HUES6 (cell line): ENCODE measurements at regions not wholly inside any gene's neighbourhood (a gene's known extent, or its start where the extent isn't known, plus 50 kb on each side); places are given as distances from the start of the nearest gene placed in this dataset.

Experiments
- H3K27ac ChIP-seq: 2 replicates; pipeline ENCODE4 v1.7.0; 2013; ENCODE audit warnings: low read depth, mild to moderate bottlenecking, low read length, inconsistent platforms
- H3K27me3 ChIP-seq: 2 replicates; pipeline ENCODE4 v1.6.1; 2013; ENCODE audit warnings: low read length; ENCODE audit not compliant: control insufficient read depth, insufficient read depth
- H3K36me3 ChIP-seq: 2 replicates; pipeline ENCODE4 v1.6.1; 2013; ENCODE audit warnings: low read length; ENCODE audit not compliant: control insufficient read depth, insufficient read depth
- H3K4me1 ChIP-seq: 2 replicates; pipeline ENCODE4 v1.6.1; 2013; ENCODE audit warnings: low read length; ENCODE audit not compliant: control insufficient read depth, insufficient read depth
- H3K4me3 ChIP-seq: 2 replicates; pipeline ENCODE4 v1.5.1; 2013; ENCODE audit warnings: low read depth, low read length
- H3K9ac ChIP-seq: one replicate; pipeline ENCODE4 v1.6.1; 2013; ENCODE audit warnings: mild to moderate bottlenecking, low read length
- H3K9me3 ChIP-seq: 2 replicates; pipeline ENCODE4 v1.6.1; 2013; ENCODE audit warnings: low read depth, low read length; ENCODE audit not compliant: control insufficient read depth, insufficient read depth

DNA sequence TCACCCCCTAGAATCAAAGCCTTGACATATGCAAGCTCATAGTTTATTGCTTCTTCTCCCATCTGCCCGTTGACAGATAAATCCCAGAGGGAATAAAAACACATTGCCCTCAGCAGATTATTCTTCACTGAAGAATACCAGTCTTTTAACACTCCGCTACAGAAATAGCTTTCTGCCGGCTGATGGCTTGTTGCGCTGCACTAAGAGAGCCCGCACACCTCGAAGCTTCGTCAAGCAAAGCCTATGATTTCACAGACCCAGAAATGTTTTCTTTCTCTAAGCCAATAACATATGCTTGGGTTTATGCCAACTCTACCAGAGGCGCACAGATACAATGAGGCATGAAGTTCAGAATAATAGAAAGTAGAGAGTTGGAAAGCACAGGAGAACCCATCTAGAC is 208.9 kb upstream of the FOXQ1 start:
- H3K27ac ChIP-seq, result no peak overlapping the region
- H3K4me1 ChIP-seq, result peaks cover 17% of the 10 kb centered on the region
- peaks cover 94% of the 10 kb centered on the region for H3K27me3 ChIP-seq
- no peak overlapping the region for H3K4me3 ChIP-seq
- no peak overlapping the region for H3K9ac ChIP-seq
- peaks cover 9% of the 10 kb centered on the region for H3K9me3 ChIP-seq
- no peaks in the 10 kb centered on the region for H3K36me3 ChIP-seq

DNA sequence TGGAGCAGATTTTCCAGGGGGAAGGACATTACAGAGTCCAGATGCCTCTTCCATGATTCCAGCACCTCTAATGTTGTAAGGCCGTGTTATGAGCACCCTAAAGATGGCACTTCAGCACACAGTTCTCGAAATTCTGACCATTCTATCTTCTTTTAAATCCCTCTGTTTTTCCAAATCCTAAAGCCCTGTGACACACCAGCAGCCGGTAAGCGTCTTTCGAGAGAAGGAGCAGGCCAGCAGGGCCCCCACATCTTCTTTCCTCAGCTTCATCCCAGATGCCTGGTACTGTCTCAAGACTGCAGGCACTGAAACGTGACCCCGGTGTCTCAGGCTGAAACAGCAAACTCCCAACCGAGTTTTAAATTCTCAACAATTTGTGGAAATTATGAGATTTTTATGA is 211.6 kb upstream of the FOXQ1 start:
- no peak overlapping the region for H3K9ac ChIP-seq
- peaks cover 75% of the 10 kb centered on the region for H3K27me3 ChIP-seq
- peaks cover 15% of the 10 kb centered on the region for H3K4me1 ChIP-seq
- no peaks in the 10 kb centered on the region for H3K9me3 ChIP-seq
- no peaks in the 10 kb centered on the region for H3K36me3 ChIP-seq
- no peak overlapping the region for H3K27ac ChIP-seq
- H3K4me3 ChIP-seq, result no peak overlapping the region

DNA sequence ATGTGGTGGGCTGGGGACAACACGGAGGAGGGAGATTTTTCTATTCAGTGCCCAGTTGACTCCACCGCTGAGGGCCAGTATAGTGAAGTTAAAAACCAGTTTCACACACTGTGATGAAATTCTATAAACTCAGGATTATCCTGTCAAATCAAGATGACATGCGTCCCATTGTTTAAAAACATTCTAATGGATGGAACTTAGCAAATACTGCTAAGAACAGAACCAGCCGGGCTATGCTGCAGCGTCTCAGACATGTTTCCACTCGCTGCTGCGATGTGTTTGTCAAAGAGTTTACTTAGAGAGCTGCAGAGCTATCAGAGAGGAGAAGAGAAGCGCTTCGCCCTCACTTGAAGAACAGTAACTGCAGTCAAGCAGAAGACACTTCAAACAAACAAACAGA is 212.6 kb upstream of the FOXQ1 start:
- Histone ChIP-seq H3K9me3 (no peaks in the 10 kb centered on the region), H3K4me3 (no peak overlapping the region), H3K9ac (no peak overlapping the region), H3K27me3 (peaks cover 65% of the 10 kb centered on the region), H3K4me1 (peaks cover 6% of the 10 kb centered on the region), H3K27ac (no peak overlapping the region), H3K36me3 (no peaks in the 10 kb centered on the region)

DNA sequence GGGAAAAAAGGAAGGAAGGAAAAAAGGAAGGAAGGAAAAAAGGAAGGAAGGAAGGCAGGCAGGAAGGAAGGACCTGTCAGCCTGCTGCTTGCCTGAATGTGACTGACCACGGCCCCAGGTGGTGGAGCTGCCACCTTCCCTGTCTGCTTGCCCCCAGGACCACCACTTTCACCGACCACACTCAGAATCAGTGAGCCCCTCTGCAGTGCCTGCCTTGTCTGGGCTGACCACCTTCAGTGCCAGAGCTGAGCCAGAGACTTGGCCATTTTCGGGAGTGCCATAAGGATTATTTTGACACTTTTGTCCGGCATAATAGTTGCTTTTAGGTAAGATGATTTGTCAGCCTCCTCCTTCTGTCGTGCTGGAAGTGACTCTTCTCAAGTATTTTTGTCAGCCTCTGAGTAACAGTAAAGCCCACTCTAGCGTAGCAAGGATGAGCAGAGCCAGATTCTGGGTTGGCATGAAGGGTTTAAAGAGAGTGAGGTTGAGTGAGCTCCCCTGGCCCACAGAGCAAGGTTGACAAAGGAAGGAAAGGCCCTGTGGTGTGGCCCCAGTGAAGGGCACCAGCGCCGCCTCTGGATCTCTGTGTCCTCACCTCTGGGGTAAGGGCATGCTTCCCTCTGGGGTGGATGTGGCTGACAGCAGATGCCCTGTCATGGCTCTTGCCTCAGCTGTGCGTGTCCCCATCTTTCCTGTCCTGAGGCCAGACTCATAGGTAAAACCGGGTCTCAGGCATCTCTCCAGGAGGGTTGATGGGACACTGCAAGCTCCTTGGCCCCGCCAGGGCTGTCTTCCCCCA is 214.7 kb upstream of the FOXQ1 start:
- Histone ChIP-seq H3K9me3 (no peaks in the 10 kb centered on the region), H3K9ac (no peak overlapping the region), H3K4me3 (no peak overlapping the region), H3K27me3 (peaks cover 44% of the 10 kb centered on the region), H3K36me3 (no peaks in the 10 kb centered on the region), H3K27ac (no peak overlapping the region), H3K4me1 (no peaks in the 10 kb centered on the region)

DNA sequence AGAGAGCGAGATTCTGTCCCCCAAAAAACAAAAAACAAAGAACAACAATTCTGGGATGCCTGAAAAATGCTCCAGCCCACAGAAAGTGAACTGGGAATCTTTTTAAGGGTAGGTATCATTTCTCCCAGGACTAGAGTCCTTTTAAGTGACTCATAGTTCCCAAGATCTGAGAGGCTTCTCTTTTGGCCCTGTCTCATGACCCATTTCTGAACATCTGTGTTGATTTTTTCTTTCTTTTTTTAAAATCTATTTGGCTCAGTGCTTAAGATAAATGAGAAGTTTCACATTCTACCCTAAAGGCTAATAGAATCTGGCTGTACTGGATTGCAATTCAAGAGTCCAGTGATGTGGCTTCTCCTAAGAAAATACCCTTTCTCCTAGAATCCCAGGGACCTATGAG is 217.6 kb upstream of the FOXQ1 start:
- H3K4me3 ChIP-seq, result no peak overlapping the region

DNA sequence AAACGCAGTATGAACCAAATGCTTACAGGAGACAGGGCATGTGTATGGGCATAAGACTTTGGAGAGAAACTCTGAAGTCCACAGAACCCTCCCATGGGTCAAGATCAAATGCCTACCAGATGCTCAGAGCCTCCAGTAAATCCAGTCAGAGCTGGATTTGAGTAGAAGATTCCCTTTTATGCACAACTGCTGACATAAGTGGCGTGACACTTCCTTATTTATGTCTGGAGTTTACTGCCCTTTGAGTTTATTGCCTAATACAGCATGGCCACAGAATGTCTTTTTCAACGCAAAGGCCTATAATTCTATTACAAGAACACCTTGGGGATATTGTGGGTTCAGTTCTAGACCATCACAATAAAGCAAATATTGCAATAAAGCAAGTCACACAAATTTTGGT is 220.0 kb upstream of the FOXQ1 start:
- no peak overlapping the region for H3K9ac ChIP-seq
- H3K9me3 ChIP-seq, result no peaks in the 10 kb centered on the region
- peaks cover 2% of the 10 kb centered on the region; the same call in 1 of the 2 replicates for H3K27me3 ChIP-seq
- no peak overlapping the region for H3K4me3 ChIP-seq
- H3K27ac ChIP-seq, result no peak overlapping the region
- H3K36me3 ChIP-seq, result no peaks in the 10 kb centered on the region
- no peaks in the 10 kb centered on the region; the same call in 1 of the 2 replicates for H3K4me1 ChIP-seq

More for the DNA sequence above, 217.6 kb upstream of the FOXQ1 start:
- H3K4me1 ChIP-seq, result no peaks in the 10 kb centered on the region
- H3K27ac ChIP-seq, result no peak overlapping the region
- peaks cover 16% of the 10 kb centered on the region for H3K27me3 ChIP-seq
- no peaks in the 10 kb centered on the region for H3K36me3 ChIP-seq
- H3K9ac ChIP-seq, result no peak overlapping the region
- no peaks in the 10 kb centered on the region for H3K9me3 ChIP-seq

DNA sequence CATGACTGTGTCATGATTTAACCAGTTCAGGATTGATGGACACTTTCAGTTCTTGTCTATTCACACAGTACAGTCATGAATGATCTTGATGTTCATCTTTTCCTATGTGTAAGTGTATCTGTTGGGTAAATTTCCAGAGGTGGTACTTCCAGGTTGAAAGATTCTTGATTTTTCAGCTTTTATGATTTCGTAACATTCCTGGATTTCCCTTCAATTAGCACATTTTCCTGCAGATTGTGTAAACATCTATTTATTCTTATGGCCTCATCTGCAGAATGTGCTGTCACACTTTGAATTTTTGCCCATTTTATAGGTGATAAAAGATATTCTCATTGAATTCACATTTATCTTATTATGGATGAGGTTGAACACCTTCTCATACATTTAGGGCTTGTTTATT is 222.0 kb upstream of the FOXQ1 start:
- Histone ChIP-seq H3K27me3 (no peaks in the 10 kb centered on the region), H3K27ac (no peak overlapping the region)

DNA sequence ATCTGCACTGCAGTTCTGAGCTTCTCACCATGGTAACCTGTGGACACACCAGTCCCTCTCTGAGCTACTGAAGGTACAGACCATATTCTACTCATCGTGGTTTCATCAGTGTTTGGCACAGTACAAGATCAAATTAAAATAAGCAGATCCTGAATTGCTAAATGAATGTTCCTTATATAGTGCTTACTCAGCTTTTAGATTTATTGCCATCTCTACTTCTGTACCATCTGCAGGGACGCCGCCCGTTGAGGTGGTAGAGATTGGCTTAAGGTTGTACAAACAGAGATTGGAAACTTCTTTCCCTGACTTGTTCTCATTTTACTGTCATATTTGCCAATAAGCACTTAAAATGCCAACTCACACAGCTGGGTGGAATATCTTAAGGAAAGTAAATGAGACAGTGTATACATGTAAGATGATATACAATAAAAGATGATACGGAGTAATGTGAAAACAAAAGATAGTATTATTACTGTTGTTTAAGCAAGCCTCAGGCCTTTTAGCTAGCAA is 223.4 kb upstream of the FOXQ1 start:
- H3K4me3 ChIP-seq, result no peak overlapping the region
- no peaks in the 10 kb centered on the region for H3K9me3 ChIP-seq
- H3K9ac ChIP-seq, result no peak overlapping the region
- H3K27ac ChIP-seq, result no peak overlapping the region
- no peaks in the 10 kb centered on the region for H3K27me3 ChIP-seq
- no peaks in the 10 kb centered on the region for H3K36me3 ChIP-seq
- H3K4me1 ChIP-seq, result no peaks in the 10 kb centered on the region; the same call in 1 of the 2 replicates

More for the DNA sequence above, 222.0 kb upstream of the FOXQ1 start:
- H3K4me3 ChIP-seq, result no peak overlapping the region
- H3K36me3 ChIP-seq, result no peaks in the 10 kb centered on the region
- H3K9me3 ChIP-seq, result no peaks in the 10 kb centered on the region
- no peak overlapping the region for H3K9ac ChIP-seq
- H3K4me1 ChIP-seq, result no peaks in the 10 kb centered on the region; the same call in 1 of the 2 replicates

DNA sequence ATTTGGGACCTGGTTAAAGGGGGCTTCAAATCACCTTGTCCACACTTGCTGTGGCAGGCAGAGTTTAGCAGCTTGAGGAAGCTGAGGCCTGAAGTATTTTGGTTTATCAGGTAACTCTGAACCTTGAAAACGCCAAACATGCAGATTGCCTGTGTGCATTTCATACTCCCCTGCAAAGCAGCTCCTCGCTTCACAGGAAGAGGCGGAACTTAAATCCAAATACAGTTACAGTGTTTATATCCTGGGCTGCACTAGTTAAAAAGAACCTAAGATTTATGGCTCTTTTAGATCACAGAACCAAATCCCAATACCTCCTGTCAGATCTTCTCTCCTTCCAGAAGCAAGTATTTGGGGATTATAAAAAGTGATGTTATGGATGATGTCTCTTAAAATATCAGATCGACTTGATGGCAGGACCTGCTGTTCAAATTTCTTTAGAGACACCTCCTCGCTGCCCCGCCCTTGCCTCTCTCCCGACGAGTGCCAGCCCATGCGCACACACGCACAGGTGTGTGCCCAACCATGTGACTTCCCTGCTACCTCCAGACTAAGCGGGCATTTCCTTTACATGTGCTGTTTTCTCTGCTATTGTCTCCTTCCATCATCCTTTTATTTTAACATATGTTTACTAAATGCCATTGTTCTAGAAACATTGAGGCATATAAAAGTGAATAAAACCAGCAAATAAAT is 224.6 kb upstream of the FOXQ1 start:
- H3K27me3 ChIP-seq, result no peaks in the 10 kb centered on the region
- H3K9me3 ChIP-seq, result no peaks in the 10 kb centered on the region
- H3K27ac ChIP-seq, result no peak overlapping the region
- no peak overlapping the region for H3K9ac ChIP-seq
- no peaks in the 10 kb centered on the region for H3K36me3 ChIP-seq
- H3K4me3 ChIP-seq, result no peak overlapping the region
- H3K4me1 ChIP-seq, result no peaks in the 10 kb centered on the region; the same call in 1 of the 2 replicates

DNA sequence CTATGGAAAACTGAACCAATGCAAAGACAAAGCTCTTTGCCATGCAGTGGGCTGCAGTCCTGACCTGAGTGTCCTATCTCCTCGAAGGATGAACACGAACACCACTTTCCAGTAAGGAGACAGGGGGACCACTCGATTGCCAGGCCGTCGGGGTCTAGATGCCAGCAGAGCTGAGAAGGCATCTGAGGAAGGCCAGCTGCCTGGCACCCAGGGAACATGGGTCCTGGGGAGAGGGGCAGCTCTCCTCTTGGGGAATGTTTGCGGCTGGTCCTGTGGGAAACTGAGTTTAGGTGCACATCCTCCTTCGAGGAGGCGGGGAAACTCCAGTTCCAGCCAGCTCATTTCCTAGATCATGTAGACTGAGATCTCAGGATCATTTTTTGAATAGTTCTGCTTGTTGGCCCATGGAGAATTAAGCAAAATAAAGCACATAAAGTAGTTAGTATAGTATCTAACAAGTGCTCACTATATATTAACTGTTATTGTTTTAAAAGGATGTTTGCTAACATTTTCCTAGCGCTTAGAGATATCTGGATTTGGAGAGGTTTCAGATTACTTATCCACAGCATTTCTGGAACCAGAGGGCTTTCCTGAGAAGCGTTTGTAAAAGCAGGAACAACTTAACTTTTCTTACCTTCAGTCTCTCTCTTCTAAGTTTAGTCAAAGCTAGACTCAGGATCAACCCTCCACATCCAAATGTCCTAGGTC is 225.3 kb upstream of the FOXQ1 start:
- no peaks in the 10 kb centered on the region for H3K36me3 ChIP-seq
- no peak overlapping the region for H3K4me3 ChIP-seq
- H3K27ac ChIP-seq, result no peak overlapping the region
- H3K9me3 ChIP-seq, result no peaks in the 10 kb centered on the region
- no peaks in the 10 kb centered on the region; the same call in 1 of the 2 replicates for H3K4me1 ChIP-seq
- no peaks in the 10 kb centered on the region for H3K27me3 ChIP-seq
- no peak overlapping the region for H3K9ac ChIP-seq
